K562 (cell line): ENCODE measurements at regions not wholly inside any gene's neighbourhood (a gene's known extent, or its start where the extent isn't known, plus 50 kb on each side); places are given as distances from the start of the nearest gene placed in this dataset.

Experiments used
- ATAC-seq: fragments of 200-7000 bp; cut with Tn5 transposase; 3 replicates; pipeline ENCODE4 v1.9.1; 2020; ENCODE audit warnings: moderate library complexity
- BruUV-seq: library from RNA; stranded (reverse); fragments of 400-500 nt; replicated peaks from 2 replicates; lab custom pipeline; 2021; lab: Mats Ljungman, UMichigan
- CTCF ChIA-PET: fragments of 300-600 bp; formaldehyde crosslinking; extraction: SDS; loops from one replicate; lab custom pipeline; 2021; ENCODE audit warnings: low intra/inter-chr PET ratio; lab: Yijun Ruan, JAX
- POLR2A ChIA-PET: fragments of 300-600, 350-650 bp; sonication (Branson Sonifier 250); formaldehyde crosslinking; extraction: SDS; loops from one replicate; lab custom pipeline; 2021; ENCODE audit warnings: antibody characterized with exemption, inconsistent platforms; lab: Yijun Ruan, JAX
- DNase-seq, 4 experiments: peaks; one replicate each; pipeline versions ENCODE4 v3.0.0 to v3.0.0-alpha.2; 2011 to 2018; ENCODE audit warnings: low spot score in 3 of 4, mixed read lengths in 3 of 4; ENCODE audit errors: extremely low read depth in 1 of 4
- FAIRE-seq: peaks from 2 replicates; lab custom pipeline; 2011; peaks lifted over from hg19 to GRCh38; lab: Jason Lieb, UNC
- H2AFZ ChIP-seq: 2 replicates; pipeline ENCODE4 v1.6.0; 2011; ENCODE audit warnings: low read depth, low read length, control low read depth, inconsistent platforms
- H3K27ac ChIP-seq: fragments of 200-600 bp; 3 replicates; pipeline ENCODE4 v1.8.0; 2011; ENCODE audit warnings: low read depth, mild to moderate bottlenecking, control low read depth, inconsistent platforms, low read length, moderate library complexity, mixed read lengths; ENCODE audit errors: extremely low read depth
- H3K27me3 ChIP-seq, 2 experiments: fragments of 300-600 bp in 1 of 2; 2 replicates in 1 of 2; 3 replicates in 1 of 2; pipeline versions ENCODE4 v1.6.0 to v1.8.0; 2011; ENCODE audit warnings: inconsistent platforms in 2 of 2, low read length in 2 of 2, mild to moderate bottlenecking in 1 of 2, mixed read lengths in 1 of 2, moderate library complexity in 1 of 2; ENCODE audit not compliant: control insufficient read depth in 2 of 2, insufficient read depth in 2 of 2
- H3K36me3 ChIP-seq: fragments of 300-600 bp; 3 replicates; pipeline ENCODE4 v1.8.0; 2011; ENCODE audit warnings: mild to moderate bottlenecking, low read length, inconsistent platforms; ENCODE audit not compliant: control insufficient read depth, insufficient read depth
- H3K4me1 ChIP-seq, 2 experiments: fragments of 200-600 bp in 1 of 2; replicated peaks in 1 of 2; 2 replicates in 1 of 2; 3 replicates in 1 of 2; pipeline versions ENCODE4 v1.5.1 to v1.8.0; 2011; ENCODE audit warnings: inconsistent platforms in 2 of 2, low read length in 2 of 2, mild to moderate bottlenecking in 1 of 2, mixed read lengths in 1 of 2, moderate library complexity in 1 of 2; ENCODE audit not compliant: control insufficient read depth in 2 of 2, insufficient read depth in 2 of 2
- H3K4me2 ChIP-seq: 2 replicates; pipeline ENCODE4 v1.6.1; 2011; ENCODE audit warnings: low read length, control low read depth, inconsistent platforms, mixed read lengths; ENCODE audit not compliant: insufficient read depth
- H3K4me3 ChIP-seq: fragments of 200-600 bp; sonication (generic), shearing (Covaris generic); 2 replicates; pipeline ENCODE4 v1.5.1; 2016; ENCODE audit warnings: control low read depth, inconsistent platforms
- H3K79me2 ChIP-seq: fragments of 200-600 bp; 3 replicates; pipeline ENCODE4 v1.8.0; 2011; ENCODE audit warnings: low read length, inconsistent platforms; ENCODE audit not compliant: control insufficient read depth, insufficient read depth
- H3K9ac ChIP-seq, 2 experiments: 2 replicates each; pipeline versions ENCODE4 v1.6.0 to v1.6.1; 2011; ENCODE audit warnings: low read depth in 2 of 2, low read length in 2 of 2, control low read depth in 1 of 2, inconsistent platforms in 1 of 2, mild to moderate bottlenecking in 1 of 2, mixed read lengths in 1 of 2; ENCODE audit not compliant: insufficient read depth in 1 of 2
- H3K9me1 ChIP-seq: one replicate; pipeline ENCODE4 v1.6.0; 2011; ENCODE audit warnings: inconsistent platforms, mild to moderate bottlenecking, low read length, moderate library complexity; ENCODE audit not compliant: control insufficient read depth, insufficient read depth
- H3K9me3 ChIP-seq: replicated peaks from 2 replicates; pipeline ENCODE4 v1.5.1; 2011; ENCODE audit warnings: low read depth, low read length, inconsistent platforms; ENCODE audit not compliant: control insufficient read depth, insufficient read depth
- H4K20me1 ChIP-seq: replicated peaks from 2 replicates; pipeline ENCODE4 v1.6.1; 2011; ENCODE audit warnings: low read length, inconsistent platforms, mixed read lengths; ENCODE audit not compliant: control insufficient read depth, insufficient read depth
- CAMTA2 ChIP-seq: fragments of 250-450 bp; sonication (Bioruptor Pico); conservative IDR thresholded peaks from 2 replicates; pipeline ENCODE4 v1.5.1; 2022
- KDM1A ChIP-seq, 2 experiments: fragments of 450-650 bp; IDR thresholded peaks; 2 replicates each; pipeline ENCODE4 v1.6.1; 2016; ENCODE audit warnings: mild to moderate bottlenecking in 2 of 2
- ZC3H8 ChIP-seq: fragments of 450-650 bp; IDR thresholded peaks from 2 replicates; pipeline ENCODE4 v1.6.1; 2017
- ZNF561 ChIP-seq: fragments of 450-650 bp; formaldehyde crosslinking; conservative IDR thresholded peaks from 2 replicates; pipeline ENCODE4 v1.4.0; 2020; ENCODE audit warnings: mild to moderate bottlenecking, moderate library complexity
- WGBS: fragments of 100-300 bp; shearing (Covaris generic); methylation state at CpG from one replicate; pipeline ENCODE4 v1.1.6; 2016; ENCODE audit warnings: low coverage, mixed read lengths; ENCODE audit not compliant: insufficient coverage; ENCODE audit errors: missing lambda C conversion rate; 5-methylcytosine and 5-hydroxymethylcytosine counted together
- in situ Hi-C: fragments of 300-500 bp; cut with MboI; formaldehyde crosslinking; loops from 4 replicates; pipeline ENCODE4 v1.15.0; 2018; ENCODE audit warnings: inconsistent platforms, mixed read lengths
- intact Hi-C: fragments of 100-400 bp; cut with micrococcal nuclease; formaldehyde crosslinking; loops from 2 replicates; pipeline ENCODE4 v1.14.2; 2022
- TF ChIP-seq, protein P1 (sequence below): fragments of 450-650 bp; IDR thresholded peaks from 2 replicates; pipeline ENCODE4 v1.6.1; 2016; ENCODE audit warnings: borderline replicate concordance
- TF ChIP-seq, protein P2 (sequence below): IDR thresholded peaks from 2 replicates; pipeline ENCODE4 v1.6.1; 2011; ENCODE audit warnings: borderline replicate concordance, low read depth, mild to moderate bottlenecking, moderate library complexity, low read length; ENCODE audit not compliant: insufficient read depth, poor library complexity, severe bottlenecking
- TF ChIP-seq, protein P3 (sequence below): fragments of 450-650 bp; IDR thresholded peaks from 2 replicates; pipeline ENCODE4 v1.6.1; 2017; ENCODE audit warnings: antibody characterized with exemption

DNA sequence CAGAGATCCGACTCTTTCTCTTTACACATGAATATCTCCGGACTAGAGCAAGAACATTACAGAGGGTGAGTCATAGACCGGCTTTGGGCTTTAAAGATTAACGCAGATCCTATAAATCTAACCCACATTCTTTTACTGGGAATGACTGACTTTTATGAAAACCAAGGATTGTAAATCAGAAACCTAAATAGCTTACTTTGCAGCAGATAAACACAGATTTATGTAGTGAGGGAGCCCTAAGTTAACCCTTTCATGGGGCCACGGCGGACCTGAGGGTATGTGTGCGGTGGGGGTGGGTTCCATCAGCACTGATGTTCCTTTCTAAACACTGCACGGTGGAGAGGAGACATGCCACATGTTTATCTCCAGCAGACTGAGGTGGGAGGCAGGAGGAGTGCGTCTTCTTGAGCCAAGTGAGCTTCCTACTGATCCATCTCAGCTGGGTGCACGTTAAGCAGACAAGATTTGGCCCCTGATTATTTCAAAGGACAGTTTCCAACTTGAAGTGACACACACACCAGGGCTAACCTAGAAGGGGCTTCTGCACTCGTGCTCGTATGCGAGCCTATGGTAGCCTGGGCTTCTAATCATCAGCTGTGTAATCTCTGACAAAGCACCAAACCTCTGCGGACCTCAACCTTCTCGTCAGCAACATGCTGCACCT, 127.6 kb downstream of the WDR11 start:
- FAIRE-seq = no peak
- ChIA-PET CTCF (no interaction called here), POLR2A (no interaction called here)
- H3K27me3 ChIP-seq = peaks cover 0 to 14% of the 10 kb centered on the region in 2 experiments; a peak in 3 of 5 replicates
- H3K4me1 ChIP-seq = peaks cover 0 to 5% of the 10 kb centered on the region in 2 experiments; a peak in 2 of 5 replicates
- no peak overlapping the region for H2AFZ ChIP-seq
- ATAC-seq = no peak
- no peak overlapping the region for H3K4me2 ChIP-seq
- H3K36me3 ChIP-seq = no peaks in the 10 kb centered on the region
- H3K79me2 ChIP-seq = no peaks in the 10 kb centered on the region
- intact Hi-C loops = no loop called here
- no peaks in the 10 kb centered on the region for H3K9me3 ChIP-seq
- no peaks in the 10 kb centered on the region for H3K9me1 ChIP-seq
- H3K9ac ChIP-seq = no peak overlapping the region
- no peak for DNase-seq
- H4K20me1 ChIP-seq = no peaks in the 10 kb centered on the region
- TF ChIP-seq KDM1A (IDR thresholded peaks at IDR 0.05) (peak in 1 of 2 experiments; percentile 21; a peak in 1 of 4 replicates), ZC3H8 (no peak)
- TF ChIP-seq, all 486 proteins: peak for 1
- no TSS peak for BruUV-seq
- in situ Hi-C loops = no loop called here
- WGBS = under 1% methylated on average over 12 of the region's 15 CpGs
- Histone ChIP-seq H3K4me3 (no peak overlapping the region), H3K27ac (no peak overlapping the region)

DNA sequence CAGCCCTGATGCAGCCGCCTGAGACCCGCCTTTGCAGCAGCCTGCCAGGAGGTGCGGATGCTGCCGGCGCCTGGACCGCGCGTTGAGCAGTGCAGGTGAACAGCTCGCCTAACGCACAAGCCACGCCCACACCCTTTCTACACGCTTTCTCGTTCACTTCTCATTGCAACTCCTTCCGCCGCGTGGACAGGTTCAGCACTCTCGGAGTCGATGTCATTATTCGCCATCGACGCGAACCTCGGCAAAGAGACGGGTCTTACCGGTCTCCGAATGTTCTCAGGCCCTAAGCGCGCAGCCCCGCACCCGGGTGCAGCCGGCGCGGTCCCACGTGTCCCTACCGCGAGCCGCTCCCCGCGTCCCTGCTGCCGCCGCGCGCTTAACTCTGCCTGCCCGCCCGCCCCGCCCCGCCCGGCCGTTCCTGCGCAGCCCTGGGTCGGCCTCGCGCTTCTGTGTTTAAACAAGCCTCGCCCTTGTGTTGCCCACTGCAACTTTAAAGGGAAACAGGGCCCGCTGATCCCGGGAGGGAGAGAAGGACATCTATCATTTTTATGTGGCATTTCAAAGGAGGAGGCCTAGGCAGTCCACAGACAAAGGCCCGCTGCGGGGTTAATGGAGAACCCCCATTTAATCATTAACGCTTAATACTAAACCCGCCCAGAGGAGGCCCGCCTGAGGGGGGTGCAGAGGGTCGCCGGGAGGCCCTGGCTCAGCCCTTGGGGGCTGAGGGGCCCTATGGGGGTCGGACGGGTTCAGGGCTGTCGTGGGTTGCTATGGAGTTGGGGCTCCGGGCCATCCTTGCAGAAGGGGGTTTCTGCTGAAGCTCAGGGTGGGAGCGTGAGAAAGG, 128.5 kb downstream of the WDR11 start:
- FAIRE-seq (no peak), ATAC-seq (no peak; the same call in 2 of the 3 replicates), DNase-seq (no peak)
- H3K36me3 ChIP-seq = no peaks in the 10 kb centered on the region
- H3K27ac ChIP-seq = no peak overlapping the region
- no TSS peak for BruUV-seq
- no peaks in the 10 kb centered on the region for H3K9me1 ChIP-seq
- ChIA-PET POLR2A (no interaction called here), CTCF (no interaction called here)
- no peak overlapping the region for H3K9ac ChIP-seq
- no peak overlapping the region for H2AFZ ChIP-seq
- no peaks in the 10 kb centered on the region for H3K79me2 ChIP-seq
- H3K27me3 ChIP-seq = peaks cover 0 to 14% of the 10 kb centered on the region in 2 experiments; a peak in 3 of 5 replicates
- no peak overlapping the region for H3K4me2 ChIP-seq
- intact Hi-C loops (no loop called here), in situ Hi-C loops (no loop called here)
- H3K9me3 ChIP-seq = no peaks in the 10 kb centered on the region
- H3K4me3 ChIP-seq = no peak overlapping the region
- H4K20me1 ChIP-seq = no peaks in the 10 kb centered on the region
- H3K4me1 ChIP-seq = peaks cover 0 to 5% of the 10 kb centered on the region in 2 experiments; a peak in 2 of 5 replicates
- 6% methylated on average over 20 of the region's 68 CpGs for WGBS
- TF ChIP-seq, protein P1, sequence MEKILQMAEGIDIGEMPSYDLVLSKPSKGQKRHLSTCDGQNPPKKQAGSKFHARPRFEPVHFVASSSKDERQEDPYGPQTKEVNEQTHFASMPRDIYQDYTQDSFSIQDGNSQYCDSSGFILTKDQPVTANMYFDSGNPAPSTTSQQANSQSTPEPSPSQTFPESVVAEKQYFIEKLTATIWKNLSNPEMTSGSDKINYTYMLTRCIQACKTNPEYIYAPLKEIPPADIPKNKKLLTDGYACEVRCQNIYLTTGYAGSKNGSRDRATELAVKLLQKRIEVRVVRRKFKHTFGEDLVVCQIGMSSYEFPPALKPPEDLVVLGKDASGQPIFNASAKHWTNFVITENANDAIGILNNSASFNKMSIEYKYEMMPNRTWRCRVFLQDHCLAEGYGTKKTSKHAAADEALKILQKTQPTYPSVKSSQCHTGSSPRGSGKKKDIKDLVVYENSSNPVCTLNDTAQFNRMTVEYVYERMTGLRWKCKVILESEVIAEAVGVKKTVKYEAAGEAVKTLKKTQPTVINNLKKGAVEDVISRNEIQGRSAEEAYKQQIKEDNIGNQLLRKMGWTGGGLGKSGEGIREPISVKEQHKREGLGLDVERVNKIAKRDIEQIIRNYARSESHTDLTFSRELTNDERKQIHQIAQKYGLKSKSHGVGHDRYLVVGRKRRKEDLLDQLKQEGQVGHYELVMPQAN = no peak
- TF ChIP-seq, protein P2, sequence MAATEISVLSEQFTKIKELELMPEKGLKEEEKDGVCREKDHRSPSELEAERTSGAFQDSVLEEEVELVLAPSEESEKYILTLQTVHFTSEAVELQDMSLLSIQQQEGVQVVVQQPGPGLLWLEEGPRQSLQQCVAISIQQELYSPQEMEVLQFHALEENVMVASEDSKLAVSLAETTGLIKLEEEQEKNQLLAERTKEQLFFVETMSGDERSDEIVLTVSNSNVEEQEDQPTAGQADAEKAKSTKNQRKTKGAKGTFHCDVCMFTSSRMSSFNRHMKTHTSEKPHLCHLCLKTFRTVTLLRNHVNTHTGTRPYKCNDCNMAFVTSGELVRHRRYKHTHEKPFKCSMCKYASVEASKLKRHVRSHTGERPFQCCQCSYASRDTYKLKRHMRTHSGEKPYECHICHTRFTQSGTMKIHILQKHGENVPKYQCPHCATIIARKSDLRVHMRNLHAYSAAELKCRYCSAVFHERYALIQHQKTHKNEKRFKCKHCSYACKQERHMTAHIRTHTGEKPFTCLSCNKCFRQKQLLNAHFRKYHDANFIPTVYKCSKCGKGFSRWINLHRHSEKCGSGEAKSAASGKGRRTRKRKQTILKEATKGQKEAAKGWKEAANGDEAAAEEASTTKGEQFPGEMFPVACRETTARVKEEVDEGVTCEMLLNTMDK = no peak
- TF ChIP-seq, protein P3, sequence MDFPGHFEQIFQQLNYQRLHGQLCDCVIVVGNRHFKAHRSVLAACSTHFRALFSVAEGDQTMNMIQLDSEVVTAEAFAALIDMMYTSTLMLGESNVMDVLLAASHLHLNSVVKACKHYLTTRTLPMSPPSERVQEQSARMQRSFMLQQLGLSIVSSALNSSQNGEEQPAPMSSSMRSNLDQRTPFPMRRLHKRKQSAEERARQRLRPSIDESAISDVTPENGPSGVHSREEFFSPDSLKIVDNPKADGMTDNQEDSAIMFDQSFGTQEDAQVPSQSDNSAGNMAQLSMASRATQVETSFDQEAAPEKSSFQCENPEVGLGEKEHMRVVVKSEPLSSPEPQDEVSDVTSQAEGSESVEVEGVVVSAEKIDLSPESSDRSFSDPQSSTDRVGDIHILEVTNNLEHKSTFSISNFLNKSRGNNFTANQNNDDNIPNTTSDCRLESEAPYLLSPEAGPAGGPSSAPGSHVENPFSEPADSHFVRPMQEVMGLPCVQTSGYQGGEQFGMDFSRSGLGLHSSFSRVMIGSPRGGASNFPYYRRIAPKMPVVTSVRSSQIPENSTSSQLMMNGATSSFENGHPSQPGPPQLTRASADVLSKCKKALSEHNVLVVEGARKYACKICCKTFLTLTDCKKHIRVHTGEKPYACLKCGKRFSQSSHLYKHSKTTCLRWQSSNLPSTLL = no peak
- TF ChIP-seq CAMTA2 (CRISPR knock-in tag) = no peak
- no peak for TF ChIP-seq ZNF561 (CRISPR knock-in tag)
